HG03095 (cell line): ENCODE measurements at regions not wholly inside any gene's neighbourhood (a gene's known extent, or its start where the extent isn't known, plus 50 kb on each side); places are given as distances from the start of the nearest gene placed in this dataset.

ENCODE experiments used
- ATAC-seq: cut with Tn5 transposase; IDR thresholded peaks from one replicate; pipeline ENCODE4 v1.9.1; 2021; ENCODE audit warnings: moderate library complexity; ENCODE audit not compliant: unreplicated experiment

- ATAC-seq, result no peak
These were observed 79.7 kb upstream of the EDNRA start for GRCh38 chr4:147401221-147401620.

- ATAC-seq, result no peak
These were observed 73.4 kb upstream of the EDNRA start for GRCh38 chr4:147407261-147408045.

DNA sequence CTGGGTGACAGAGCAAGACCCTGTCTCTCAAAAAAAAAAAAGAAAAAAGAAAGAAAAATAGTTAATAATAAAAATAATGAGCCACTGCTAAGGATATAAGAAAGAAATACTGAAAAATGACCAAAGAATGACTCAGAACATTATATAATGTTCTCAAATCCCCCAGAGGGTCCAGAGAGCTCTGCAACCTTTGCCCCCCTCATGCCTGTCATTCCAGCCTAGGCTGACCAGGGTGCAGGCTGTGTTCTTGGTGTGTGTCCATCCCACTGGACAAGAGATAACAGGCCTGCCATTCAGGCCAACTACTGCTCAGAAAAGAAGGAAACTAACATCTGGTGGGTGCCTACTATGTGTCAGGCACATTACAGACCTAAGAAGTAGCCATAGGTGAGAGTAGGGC is 72.7 kb upstream of the EDNRA start:
- ATAC-seq, result no peak

DNA sequence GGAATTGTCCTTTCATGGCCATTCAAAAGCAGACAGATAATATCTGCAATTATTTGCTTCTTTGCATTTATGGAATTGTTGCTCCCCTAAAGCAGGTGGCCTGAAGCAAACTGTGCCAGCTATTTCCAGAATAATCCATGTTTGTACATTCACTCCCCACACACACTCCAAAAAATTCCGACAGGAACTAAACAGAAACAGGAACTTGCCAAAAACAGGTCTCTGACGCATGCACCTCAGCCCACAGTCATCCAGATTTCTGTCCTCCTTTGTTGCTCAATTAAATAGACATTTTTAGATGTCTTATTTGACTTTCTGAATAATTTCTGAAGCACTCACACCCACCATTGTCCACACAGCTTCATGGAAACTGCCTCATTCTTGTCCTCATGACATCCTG is 71.5 kb upstream of the EDNRA start:
- ATAC-seq, result no peak

DNA sequence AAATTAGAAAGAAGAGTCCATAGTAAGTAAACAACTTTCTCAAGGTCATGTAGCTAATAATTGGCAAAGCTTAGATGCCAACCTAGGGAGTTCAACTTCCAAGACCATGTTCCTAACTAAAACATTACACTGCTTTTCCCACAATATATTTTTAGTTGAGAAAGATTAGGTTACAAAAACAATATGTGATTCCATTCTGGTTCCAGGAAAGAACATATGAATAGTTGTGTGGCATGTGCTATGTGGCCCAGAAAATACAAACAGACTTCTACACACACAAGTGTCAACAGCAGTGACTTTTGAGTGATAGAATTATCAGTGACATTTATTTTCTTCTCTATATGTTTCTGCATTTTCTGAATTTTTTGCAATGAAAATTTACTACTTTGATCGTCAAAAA is 62.7 kb upstream of the EDNRA start:
- no peak for ATAC-seq

GRCh38 chr4:147421456-147421855 is 59.4 kb upstream of the EDNRA start:
- no peak for ATAC-seq

GRCh38 chr4:147423229-147423628 is 57.7 kb upstream of the EDNRA start:
- no peak for ATAC-seq

DNA sequence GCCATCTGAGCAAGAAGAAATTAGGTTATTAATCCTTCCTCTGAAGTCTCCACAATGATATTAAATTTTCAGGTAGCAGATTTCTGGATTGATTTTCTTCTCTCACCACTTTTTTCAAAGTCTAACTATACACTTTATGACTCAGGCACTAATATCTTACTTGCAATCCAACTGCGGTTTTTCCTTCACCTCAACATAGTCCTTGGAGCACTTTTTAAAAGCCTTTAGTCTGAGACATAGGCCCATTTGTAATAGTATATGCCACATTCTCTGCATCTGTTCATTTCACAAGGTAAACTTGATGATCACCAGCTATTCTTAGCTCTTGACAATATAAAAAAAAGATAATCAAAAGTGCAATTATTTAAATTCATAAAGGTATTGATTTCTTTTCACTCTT is 55.9 kb upstream of the EDNRA start:
- ATAC-seq, result no peak

GRCh38 chr4:147428583-147428982 is 52.3 kb upstream of the EDNRA start:
- ATAC-seq, result no peak

- ATAC-seq, result no peak
These were observed 50.8 kb upstream of the EDNRA start for GRCh38 chr4:147430111-147430510.
